BE2C (cell line): ENCODE measurements at regions not wholly inside any gene's neighbourhood (a gene's known extent, or its start where the extent isn't known, plus 50 kb on each side); places are given as distances from the start of the nearest gene placed in this dataset.
"Not testable (repeated sequence)": the region's sequence is repeated elsewhere in the genome, so short reads cannot be mapped to it uniquely, and the experiment has no call there.

Experiments used
- DNase-seq: peaks from one replicate; pipeline ENCODE4 v3.0.0-alpha.2; 2020
- H3K27me3 ChIP-seq: fragments of 250-450 bp; sonication (Bioruptor Pico); 2 replicates; pipeline ENCODE4 v1.5.1; 2020; ENCODE audit warnings: mild to moderate bottlenecking
- H3K36me3 ChIP-seq: fragments of 250-450 bp; sonication (Bioruptor Pico); 2 replicates; pipeline ENCODE4 v1.5.1; 2020; ENCODE audit warnings: mild to moderate bottlenecking
- H3K4me1 ChIP-seq: fragments of 250-450 bp; sonication (Bioruptor Pico); 2 replicates; pipeline ENCODE4 v1.5.1; 2020
- H3K4me3 ChIP-seq: 2 replicates; pipeline ENCODE4 v1.5.1; 2011; ENCODE audit warnings: low read depth, low read length
- H3K9me3 ChIP-seq: fragments of 250-450 bp; sonication (Bioruptor Pico); 2 replicates; pipeline ENCODE4 v1.5.1; 2020
- CTCF ChIP-seq: IDR thresholded peaks from 2 replicates; pipeline ENCODE4 v1.5.1; 2012; ENCODE audit warnings: mild to moderate bottlenecking, low read depth, low read length

GRCh38 chr14:38567703-38568102 is 311.8 kb upstream of the CLEC14A start:
- Histone ChIP-seq H3K27me3 (no peaks in the 10 kb centered on the region), H3K4me1 (no peaks in the 10 kb centered on the region), H3K4me3 (no peak overlapping the region), H3K36me3 (no peaks in the 10 kb centered on the region), H3K9me3 (no peaks in the 10 kb centered on the region)
- TF ChIP-seq CTCF = no peak
- DNase-seq = no peak

- no peak for TF ChIP-seq CTCF
- H3K9me3 ChIP-seq = no peaks in the 10 kb centered on the region
- no peaks in the 10 kb centered on the region for H3K4me1 ChIP-seq
- H3K36me3 ChIP-seq = no peaks in the 10 kb centered on the region
- no peak for DNase-seq
- H3K4me3 ChIP-seq = no peak overlapping the region
- no peaks in the 10 kb centered on the region for H3K27me3 ChIP-seq
Measured at GRCh38 chr14:38561657-38562056, 305.8 kb upstream of the CLEC14A start.

- H3K27me3 ChIP-seq = no peaks in the 10 kb centered on the region
- TF ChIP-seq CTCF = no peak
- no peak for DNase-seq
- H3K4me3 ChIP-seq = no peak overlapping the region
- no peaks in the 10 kb centered on the region for H3K36me3 ChIP-seq
- H3K9me3 ChIP-seq = no peaks in the 10 kb centered on the region
- no peaks in the 10 kb centered on the region for H3K4me1 ChIP-seq
Measured at GRCh38 chr14:38559711-38560110, 303.8 kb upstream of the CLEC14A start.

- not testable (repeated sequence) for DNase-seq, H3K27me3 ChIP-seq
Measured at GRCh38 chr14:38557391-38557790, 301.5 kb upstream of the CLEC14A start.

GRCh38 chr14:38556252-38556651 is 300.4 kb upstream of the CLEC14A start:
- DNase-seq = no peak
- H3K36me3 ChIP-seq = no peaks in the 10 kb centered on the region
- H3K4me1 ChIP-seq = no peaks in the 10 kb centered on the region
- no peaks in the 10 kb centered on the region for H3K27me3 ChIP-seq
- H3K4me3 ChIP-seq = no peak overlapping the region
- no peaks in the 10 kb centered on the region for H3K9me3 ChIP-seq
- TF ChIP-seq CTCF = no peak

More at GRCh38 chr14:38557391-38557790, 301.5 kb upstream of the CLEC14A start:
- H3K36me3 ChIP-seq, H3K4me3 ChIP-seq, H3K9me3 ChIP-seq, H3K4me1 ChIP-seq: not testable (repeated sequence)

- Histone ChIP-seq H3K9me3 (no peaks in the 10 kb centered on the region), H3K4me1 (no peaks in the 10 kb centered on the region), H3K36me3 (no peaks in the 10 kb centered on the region), H3K27me3 (no peaks in the 10 kb centered on the region), H3K4me3 (no peak overlapping the region)
- TF ChIP-seq CTCF = no peak
- no peak for DNase-seq
Measured at GRCh38 chr14:38554026-38554425, 298.1 kb upstream of the CLEC14A start.

- no peak for DNase-seq
Measured at GRCh38 chr14:38553586-38553985, 297.7 kb upstream of the CLEC14A start.

More at GRCh38 chr14:38553586-38553985, 297.7 kb upstream of the CLEC14A start:
- no peak for TF ChIP-seq CTCF
- no peak overlapping the region for H3K4me3 ChIP-seq
- no peaks in the 10 kb centered on the region for H3K4me1 ChIP-seq
- H3K27me3 ChIP-seq = no peaks in the 10 kb centered on the region
- H3K36me3 ChIP-seq = no peaks in the 10 kb centered on the region
- H3K9me3 ChIP-seq = no peaks in the 10 kb centered on the region
